ENCODE measurements at regions not wholly inside any gene's neighbourhood (a gene's known extent, or its start where the extent isn't known, plus 50 kb on each side); places are given as distances from the start of the nearest gene placed in this dataset.

GRCh38 chr5:173819521-173819920, 68.6 kb upstream of the CPEB4 start:
- TF ChIP-seq POLR2A (IDR thresholded peaks at IDR 0.05) (no peak), CTCF (IDR thresholded peaks at IDR 0.05) (no peak)
